SK-N-SH (cell line): ENCODE measurements at regions not wholly inside any gene's neighbourhood (a gene's known extent, or its start where the extent isn't known, plus 50 kb on each side); places are given as distances from the start of the nearest gene placed in this dataset.

Experiments used
- CTCF ChIA-PET: fragments of 300-600, 350-600 bp; formaldehyde crosslinking; extraction: SDS; loops from one replicate; lab custom pipeline; 2021; lab: Yijun Ruan, JAX
- POLR2A ChIA-PET: fragments of 350-600 bp; sonication (Branson Sonifier 250); formaldehyde crosslinking; extraction: SDS; loops from one replicate; lab custom pipeline; 2020; ENCODE audit warnings: antibody characterized with exemption, inconsistent platforms; lab: Yijun Ruan, JAX
- DNase-seq: peaks from one replicate; pipeline ENCODE4 v3.0.0; 2012
- H2AFZ ChIP-seq: fragments of 200-600 bp; sonication (generic); 2 replicates; pipeline ENCODE4 v1.8.1; 2016; ENCODE audit warnings: antibody characterized with exemption, mild to moderate bottlenecking, low read depth
- H3F3A ChIP-seq: fragments of 200-600 bp; sonication (generic); replicated peaks from 2 replicates; pipeline ENCODE3; 2016; ENCODE audit warnings: antibody characterized with exemption, mild to moderate bottlenecking; ENCODE audit not compliant: insufficient read depth
- H3K27ac ChIP-seq, 2 experiments: fragments of 200-500 bp in 1 of 2; fragments of 200-600 bp in 1 of 2; sonication (Bioruptor generic) in 1 of 2; sonication (generic), shearing (Covaris generic) in 1 of 2; 2 replicates each; pipeline versions ENCODE4 v1.5.1 to v1.6.1; 2014 to 2016; ENCODE audit warnings: low read depth in 2 of 2, inconsistent platforms in 1 of 2, low read length in 1 of 2, mild to moderate bottlenecking in 1 of 2, mixed read lengths in 1 of 2
- H3K27me3 ChIP-seq: fragments of 200-600 bp; sonication (generic), shearing (Covaris generic); 2 replicates; pipeline ENCODE4 v1.6.1; 2016; ENCODE audit warnings: mixed run types; ENCODE audit not compliant: insufficient read depth
- H3K36me3 ChIP-seq, 2 experiments: fragments of 200-500 bp in 1 of 2; fragments of 200-600 bp in 1 of 2; sonication (Bioruptor generic) in 1 of 2; sonication (generic) in 1 of 2; replicated peaks in 1 of 2; 2 replicates each; pipeline versions ENCODE3 to v1.5.1; 2014 to 2016; ENCODE audit warnings: low read length in 1 of 2, mild to moderate bottlenecking in 1 of 2; ENCODE audit not compliant: insufficient read depth in 2 of 2, control insufficient read depth in 1 of 2
- H3K4me1 ChIP-seq, 2 experiments: fragments of 200-500 bp in 1 of 2; fragments of 200-600 bp in 1 of 2; sonication (Bioruptor generic) in 1 of 2; sonication (generic), shearing (Covaris generic) in 1 of 2; 2 replicates each; pipeline versions ENCODE4 v1.5.1 to v1.6.1; 2014 to 2016; ENCODE audit warnings: low read depth in 1 of 2, low read length in 1 of 2, mixed run types in 1 of 2; ENCODE audit not compliant: insufficient read depth in 2 of 2, control insufficient read depth in 1 of 2
- H3K4me2 ChIP-seq: fragments of 200-600 bp; sonication (generic), shearing (Covaris generic); 2 replicates; pipeline ENCODE4 v1.6.1; 2017; ENCODE audit warnings: mixed run types
- H3K4me3 ChIP-seq, 2 experiments: fragments of 200-500 bp in 1 of 2; fragments of 200-600 bp in 1 of 2; sonication (Bioruptor generic) in 1 of 2; sonication (generic), shearing (Covaris generic) in 1 of 2; 2 replicates each; pipeline versions ENCODE4 v1.5.1 to v1.8.1; 2014 to 2016; ENCODE audit warnings: low read depth in 2 of 2, inconsistent platforms in 1 of 2, low read length in 1 of 2, mild to moderate bottlenecking in 1 of 2, mixed read lengths in 1 of 2, moderate library complexity in 1 of 2
- H3K79me2 ChIP-seq: fragments of 200-600 bp; sonication (generic); 2 replicates; pipeline ENCODE4 v1.8.1; 2017; ENCODE audit warnings: mild to moderate bottlenecking; ENCODE audit not compliant: insufficient read depth
- H3K9ac ChIP-seq: fragments of 200-600 bp; sonication (generic); 2 replicates; pipeline ENCODE4 v1.6.1; 2017; ENCODE audit warnings: mixed run types
- H3K9me2 ChIP-seq: fragments of 200-600 bp; sonication (generic); 2 replicates; pipeline ENCODE4 v1.6.1; 2017; ENCODE audit warnings: mixed run types
- H3K9me3 ChIP-seq: fragments of 200-600 bp; sonication (generic); 2 replicates; pipeline ENCODE4 v1.6.1; 2017; ENCODE audit warnings: mixed run types, mild to moderate bottlenecking, moderate library complexity
- H4K20me1 ChIP-seq: fragments of 200-600 bp; sonication (generic); 2 replicates; pipeline ENCODE4 v1.6.1; 2017; ENCODE audit warnings: mild to moderate bottlenecking, mixed run types; ENCODE audit not compliant: insufficient read depth
- EZH2phosphoT487 ChIP-seq: fragments of 200-600 bp; sonication (generic); IDR thresholded peaks from 2 replicates; pipeline ENCODE4 v1.6.1; 2017; ENCODE audit warnings: low read depth, mixed run types, mild to moderate bottlenecking, antibody characterized with exemption, moderate library complexity, borderline replicate concordance
- GABPA ChIP-seq: IDR thresholded peaks from 2 replicates; pipeline ENCODE4 v1.4.0; 2012; ENCODE audit warnings: low read depth, mild to moderate bottlenecking
- JUND ChIP-seq: IDR thresholded peaks from 2 replicates; pipeline ENCODE4 v1.4.0; 2012
- NFIC ChIP-seq: IDR thresholded peaks from 2 replicates; pipeline ENCODE4 v1.4.0; 2012; ENCODE audit warnings: borderline replicate concordance
- RFX5 ChIP-seq: IDR thresholded peaks from 2 replicates; pipeline ENCODE4 v1.6.1; 2012; ENCODE audit warnings: mild to moderate bottlenecking, improper control_type of control experiment, low read length
- RXRA ChIP-seq: IDR thresholded peaks from 2 replicates; pipeline ENCODE4 v1.4.0; 2012; ENCODE audit warnings: low read depth, mild to moderate bottlenecking, borderline replicate concordance
- SMC3 ChIP-seq: IDR thresholded peaks from 2 replicates; pipeline ENCODE4 v1.6.1; 2012; ENCODE audit warnings: low read depth, low read length, improper control_type of control experiment
- TAF1 ChIP-seq: IDR thresholded peaks from 2 replicates; pipeline ENCODE4 v1.6.1; 2012; ENCODE audit warnings: low read depth, mild to moderate bottlenecking, low read length, moderate library complexity, borderline replicate concordance
- TCF12 ChIP-seq: IDR thresholded peaks from 2 replicates; pipeline ENCODE4 v1.4.0; 2012
- TEAD4 ChIP-seq: IDR thresholded peaks from 2 replicates; pipeline ENCODE4 v1.4.0; 2012; ENCODE audit warnings: mild to moderate bottlenecking, borderline replicate concordance; ENCODE audit not compliant: insufficient read depth
- WGBS: methylation state at CpG from one replicate; pipeline ENCODE4 v1.1.6; 2017; ENCODE audit warnings: low lambda C conversion rate; 5-methylcytosine and 5-hydroxymethylcytosine counted together
- TF ChIP-seq, protein P1 (sequence below): IDR thresholded peaks from 2 replicates; pipeline ENCODE4 v1.4.0; 2012; ENCODE audit warnings: low read depth
- TF ChIP-seq, protein P2 (sequence below): IDR thresholded peaks from 2 replicates; pipeline ENCODE4 v1.4.0; 2012; ENCODE audit warnings: low read depth, borderline replicate concordance
- TF ChIP-seq, protein P3 (sequence below): fragments of 150-350 bp; IDR thresholded peaks from 2 replicates; pipeline ENCODE4 v1.6.1; 2017; ENCODE audit warnings: antibody characterized with exemption, low read length, low read depth, borderline replicate concordance
- TF ChIP-seq, protein P4 (sequence below): IDR thresholded peaks from 2 replicates; pipeline ENCODE4 v1.6.1; 2012; ENCODE audit warnings: mild to moderate bottlenecking, low read depth, low read length, moderate library complexity
- TF ChIP-seq, protein P5 (sequence below): IDR thresholded peaks from 2 replicates; pipeline ENCODE4 v1.4.0; 2012; ENCODE audit warnings: low read depth, borderline replicate concordance
- TF ChIP-seq, protein P6 (sequence below): fragments of 150-350 bp; IDR thresholded peaks from 2 replicates; pipeline ENCODE4 v1.6.1; 2016; ENCODE audit warnings: mild to moderate bottlenecking, low read depth, low read length

DNA sequence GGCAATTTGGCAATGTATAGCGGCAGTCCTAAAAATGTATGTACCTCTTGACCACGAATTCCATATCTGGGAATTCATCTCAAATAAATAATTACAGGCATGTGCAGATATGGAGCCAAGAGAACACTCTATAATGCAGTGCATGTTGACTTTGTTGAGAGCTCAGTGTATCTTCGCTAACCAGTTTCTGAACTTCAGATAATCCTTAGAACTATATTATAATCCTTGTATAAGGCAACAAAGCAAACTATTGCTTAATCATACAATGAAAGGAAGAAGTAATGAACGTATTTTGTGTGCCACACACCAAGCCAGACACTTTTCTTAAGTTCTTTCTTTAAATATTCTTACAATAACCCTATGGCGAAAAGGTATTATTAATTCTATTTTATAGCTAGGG lies 168.5 kb downstream of the SMIM20 start:
- POLR2A ChIA-PET, result no interaction called here
- CTCF ChIA-PET, result interaction anchor here (0.7 to 3.2 kb wide), 48 partner anchors 8 to 369 kb away, joined by 3 to 21 read pairs (median 4); no protein-coding TSS in a partner anchor
- TF ChIP-seq JUND, result no peak
- no peak for TF ChIP-seq GABPA
- TF ChIP-seq, protein P1, sequence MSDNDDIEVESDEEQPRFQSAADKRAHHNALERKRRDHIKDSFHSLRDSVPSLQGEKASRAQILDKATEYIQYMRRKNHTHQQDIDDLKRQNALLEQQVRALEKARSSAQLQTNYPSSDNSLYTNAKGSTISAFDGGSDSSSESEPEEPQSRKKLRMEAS, result no peak
- no peak for TF ChIP-seq TCF12
- no peak for TF ChIP-seq TEAD4
- TF ChIP-seq, protein P2, sequence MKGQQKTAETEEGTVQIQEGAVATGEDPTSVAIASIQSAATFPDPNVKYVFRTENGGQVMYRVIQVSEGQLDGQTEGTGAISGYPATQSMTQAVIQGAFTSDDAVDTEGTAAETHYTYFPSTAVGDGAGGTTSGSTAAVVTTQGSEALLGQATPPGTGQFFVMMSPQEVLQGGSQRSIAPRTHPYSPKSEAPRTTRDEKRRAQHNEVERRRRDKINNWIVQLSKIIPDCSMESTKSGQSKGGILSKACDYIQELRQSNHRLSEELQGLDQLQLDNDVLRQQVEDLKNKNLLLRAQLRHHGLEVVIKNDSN, result no peak
- TF ChIP-seq, protein P3, sequence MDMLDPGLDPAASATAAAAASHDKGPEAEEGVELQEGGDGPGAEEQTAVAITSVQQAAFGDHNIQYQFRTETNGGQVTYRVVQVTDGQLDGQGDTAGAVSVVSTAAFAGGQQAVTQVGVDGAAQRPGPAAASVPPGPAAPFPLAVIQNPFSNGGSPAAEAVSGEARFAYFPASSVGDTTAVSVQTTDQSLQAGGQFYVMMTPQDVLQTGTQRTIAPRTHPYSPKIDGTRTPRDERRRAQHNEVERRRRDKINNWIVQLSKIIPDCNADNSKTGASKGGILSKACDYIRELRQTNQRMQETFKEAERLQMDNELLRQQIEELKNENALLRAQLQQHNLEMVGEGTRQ, result no peak
- no peak for TF ChIP-seq RFX5
- no peak for TF ChIP-seq RXRA
- no peak for TF ChIP-seq TAF1
- TF ChIP-seq, protein P4, sequence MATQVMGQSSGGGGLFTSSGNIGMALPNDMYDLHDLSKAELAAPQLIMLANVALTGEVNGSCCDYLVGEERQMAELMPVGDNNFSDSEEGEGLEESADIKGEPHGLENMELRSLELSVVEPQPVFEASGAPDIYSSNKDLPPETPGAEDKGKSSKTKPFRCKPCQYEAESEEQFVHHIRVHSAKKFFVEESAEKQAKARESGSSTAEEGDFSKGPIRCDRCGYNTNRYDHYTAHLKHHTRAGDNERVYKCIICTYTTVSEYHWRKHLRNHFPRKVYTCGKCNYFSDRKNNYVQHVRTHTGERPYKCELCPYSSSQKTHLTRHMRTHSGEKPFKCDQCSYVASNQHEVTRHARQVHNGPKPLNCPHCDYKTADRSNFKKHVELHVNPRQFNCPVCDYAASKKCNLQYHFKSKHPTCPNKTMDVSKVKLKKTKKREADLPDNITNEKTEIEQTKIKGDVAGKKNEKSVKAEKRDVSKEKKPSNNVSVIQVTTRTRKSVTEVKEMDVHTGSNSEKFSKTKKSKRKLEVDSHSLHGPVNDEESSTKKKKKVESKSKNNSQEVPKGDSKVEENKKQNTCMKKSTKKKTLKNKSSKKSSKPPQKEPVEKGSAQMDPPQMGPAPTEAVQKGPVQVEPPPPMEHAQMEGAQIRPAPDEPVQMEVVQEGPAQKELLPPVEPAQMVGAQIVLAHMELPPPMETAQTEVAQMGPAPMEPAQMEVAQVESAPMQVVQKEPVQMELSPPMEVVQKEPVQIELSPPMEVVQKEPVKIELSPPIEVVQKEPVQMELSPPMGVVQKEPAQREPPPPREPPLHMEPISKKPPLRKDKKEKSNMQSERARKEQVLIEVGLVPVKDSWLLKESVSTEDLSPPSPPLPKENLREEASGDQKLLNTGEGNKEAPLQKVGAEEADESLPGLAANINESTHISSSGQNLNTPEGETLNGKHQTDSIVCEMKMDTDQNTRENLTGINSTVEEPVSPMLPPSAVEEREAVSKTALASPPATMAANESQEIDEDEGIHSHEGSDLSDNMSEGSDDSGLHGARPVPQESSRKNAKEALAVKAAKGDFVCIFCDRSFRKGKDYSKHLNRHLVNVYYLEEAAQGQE, result no peak
- TF ChIP-seq NFIC, result no peak
- TF ChIP-seq, protein P5, sequence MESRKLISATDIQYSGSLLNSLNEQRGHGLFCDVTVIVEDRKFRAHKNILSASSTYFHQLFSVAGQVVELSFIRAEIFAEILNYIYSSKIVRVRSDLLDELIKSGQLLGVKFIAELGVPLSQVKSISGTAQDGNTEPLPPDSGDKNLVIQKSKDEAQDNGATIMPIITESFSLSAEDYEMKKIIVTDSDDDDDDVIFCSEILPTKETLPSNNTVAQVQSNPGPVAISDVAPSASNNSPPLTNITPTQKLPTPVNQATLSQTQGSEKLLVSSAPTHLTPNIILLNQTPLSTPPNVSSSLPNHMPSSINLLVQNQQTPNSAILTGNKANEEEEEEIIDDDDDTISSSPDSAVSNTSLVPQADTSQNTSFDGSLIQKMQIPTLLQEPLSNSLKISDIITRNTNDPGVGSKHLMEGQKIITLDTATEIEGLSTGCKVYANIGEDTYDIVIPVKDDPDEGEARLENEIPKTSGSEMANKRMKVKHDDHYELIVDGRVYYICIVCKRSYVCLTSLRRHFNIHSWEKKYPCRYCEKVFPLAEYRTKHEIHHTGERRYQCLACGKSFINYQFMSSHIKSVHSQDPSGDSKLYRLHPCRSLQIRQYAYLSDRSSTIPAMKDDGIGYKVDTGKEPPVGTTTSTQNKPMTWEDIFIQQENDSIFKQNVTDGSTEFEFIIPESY, result no peak
- no peak for TF ChIP-seq EZH2phosphoT487
- no peak for TF ChIP-seq SMC3
- TF ChIP-seq, protein P6, sequence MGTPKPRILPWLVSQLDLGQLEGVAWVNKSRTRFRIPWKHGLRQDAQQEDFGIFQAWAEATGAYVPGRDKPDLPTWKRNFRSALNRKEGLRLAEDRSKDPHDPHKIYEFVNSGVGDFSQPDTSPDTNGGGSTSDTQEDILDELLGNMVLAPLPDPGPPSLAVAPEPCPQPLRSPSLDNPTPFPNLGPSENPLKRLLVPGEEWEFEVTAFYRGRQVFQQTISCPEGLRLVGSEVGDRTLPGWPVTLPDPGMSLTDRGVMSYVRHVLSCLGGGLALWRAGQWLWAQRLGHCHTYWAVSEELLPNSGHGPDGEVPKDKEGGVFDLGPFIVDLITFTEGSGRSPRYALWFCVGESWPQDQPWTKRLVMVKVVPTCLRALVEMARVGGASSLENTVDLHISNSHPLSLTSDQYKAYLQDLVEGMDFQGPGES, result no peak
- Histone ChIP-seq H3K79me2 (no peaks in the 10 kb centered on the region), H3K27me3 (peaks cover 45% of the 10 kb centered on the region), H2AFZ (no peak overlapping the region), H3F3A (no peaks in the 10 kb centered on the region), H3K9me3 (no peaks in the 10 kb centered on the region), H3K4me1 (peaks cover 0 to 32% of the 10 kb centered on the region in 2 experiments; a peak in 2 of 4 replicates), H3K4me3 (no peak overlapping the region), H3K36me3 (no peaks in the 10 kb centered on the region), H3K4me2 (no peak overlapping the region), H3K9me2 (no peaks in the 10 kb centered on the region), H4K20me1 (no peaks in the 10 kb centered on the region), H3K27ac (no peak overlapping the region), H3K9ac (no peak overlapping the region)
- 56% methylated on average over 5 of the region's 5 CpGs for WGBS
- DNase-seq, result no peak
